ENCODE measurements at regions not wholly inside any gene's neighbourhood (a gene's known extent, or its start where the extent isn't known, plus 50 kb on each side); places are given as distances from the start of the nearest gene placed in this dataset.
"Not testable (repeated sequence)": the region's sequence is repeated elsewhere in the genome, so short reads cannot be mapped to it uniquely, and the experiment has no call there.

- no peak for DNase-seq
These were observed 81.9 kb downstream of the TMEM18 start for GRCh38 chr2:595141-595815.

- DNase-seq = no peak
These were observed 82.8 kb downstream of the TMEM18 start for GRCh38 chr2:594297-594949.

- DNase-seq = no peak
These were observed 83.7 kb downstream of the TMEM18 start for GRCh38 chr2:593356-594026.

GRCh38 chr2:592737-593136, 84.5 kb downstream of the TMEM18 start:
- no peak for DNase-seq

GRCh38 chr2:590214-591175, 86.7 kb downstream of the TMEM18 start:
- no peak for DNase-seq

GRCh38 chr2:589281-590130, 87.7 kb downstream of the TMEM18 start:
- no peak for DNase-seq

GRCh38 chr2:588074-588645, 89.0 kb downstream of the TMEM18 start:
- DNase-seq = no peak

GRCh38 chr2:587087-587960, 89.9 kb downstream of the TMEM18 start:
- no peak for DNase-seq

- no peak for DNase-seq
These were observed 90.5 kb downstream of the TMEM18 start for GRCh38 chr2:586641-587076.

GRCh38 chr2:584863-585823, 92.1 kb downstream of the TMEM18 start:
- no peak for DNase-seq

- DNase-seq = no peak
These were observed 93.5 kb downstream of the TMEM18 start for GRCh38 chr2:583666-584065.

- no peak for DNase-seq
These were observed 94.2 kb downstream of the TMEM18 start for GRCh38 chr2:582792-583528.

- not testable (repeated sequence) for DNase-seq
These were observed 94.9 kb downstream of the TMEM18 start for GRCh38 chr2:582289-582688.

- no peak for DNase-seq
These were observed 97.2 kb downstream of the TMEM18 start for GRCh38 chr2:579961-580360.

GRCh38 chr2:579351-579886, 97.8 kb downstream of the TMEM18 start:
- DNase-seq = peak; percentile 12

- DNase-seq = no peak
These were observed 100.9 kb downstream of the TMEM18 start for GRCh38 chr2:576292-576691.

GRCh38 chr2:575727-576236, 101.4 kb downstream of the TMEM18 start:
- no peak for DNase-seq

Measured in DMS79 treated with DMSO at 0.1 percent for 48 hours (cell line).